Gastrocnemius medialis (tissue), 4 donors: ENCODE measurements at regions not wholly inside any gene's neighbourhood (a gene's known extent, or its start where the extent isn't known, plus 50 kb on each side); places are given as distances from the start of the nearest gene placed in this dataset.

Source experiments
- CTCF ChIP-seq, 5 experiments: fragments of 450-650 bp in 3 of 5; fragments of 200-600 bp in 2 of 5; sonication (generic) in 2 of 5; IDR thresholded peaks in 4 of 5; conservative IDR thresholded peaks in 1 of 5; 1 replicate in 4 of 5; 2 replicates in 1 of 5; pipeline ENCODE4 v1.5.1; 2016 to 2019; ENCODE audit warnings: antibody characterized with exemption in 5 of 5, mild to moderate bottlenecking in 3 of 5, moderate library complexity in 3 of 5
- POLR2A ChIP-seq, 2 donors: fragments of 450-650 bp; IDR thresholded peaks; one replicate each; pipeline ENCODE4 v1.6.1; 2017; ENCODE audit warnings: antibody characterized with exemption in 2 of 2, mild to moderate bottlenecking in 2 of 2, moderate library complexity in 2 of 2

DNA sequence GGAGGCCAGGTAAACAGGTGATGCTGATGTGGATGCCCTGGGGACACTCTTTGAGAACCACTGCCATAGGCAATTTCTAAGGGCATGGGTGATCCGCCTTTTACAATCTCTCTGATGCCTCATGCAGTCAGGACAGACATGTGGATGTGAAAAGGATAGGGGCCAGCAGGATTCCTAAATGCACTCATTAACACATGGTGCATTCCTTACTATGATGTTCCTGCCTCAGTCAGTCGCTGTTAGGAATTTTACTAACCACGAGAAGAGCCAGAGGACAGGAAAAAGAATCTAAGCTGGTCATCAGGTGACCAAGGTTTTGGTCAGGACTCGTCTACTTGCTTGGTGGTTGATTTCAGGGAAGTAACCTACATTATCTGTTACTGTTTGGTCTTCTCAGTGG lies 191.0 kb downstream of the ARL4C start:
- TF ChIP-seq CTCF (IDR thresholded peaks at IDR 0.05 in 4 of 5, conservative IDR thresholded peaks at IDR 0.05 in 1 of 5): no peak
- TF ChIP-seq POLR2A (IDR thresholded peaks at IDR 0.05): no peak
